A549 (cell line): ENCODE measurements at regions not wholly inside any gene's neighbourhood (a gene's known extent, or its start where the extent isn't known, plus 50 kb on each side); places are given as distances from the start of the nearest gene placed in this dataset.

Experiments
- CTCF ChIP-seq: fragments of >200 bp; sonication (Bioruptor Twin); formaldehyde crosslinking; IDR thresholded peaks from 3 replicates; pipeline ENCODE4 v1.5.1; 2016
- POLR2A ChIP-seq: IDR thresholded peaks from 2 replicates; pipeline ENCODE4 v1.6.1; 2012; ENCODE audit warnings: mild to moderate bottlenecking, low read length
- RAD21 ChIP-seq, 2 experiments: fragments of >200 bp in 1 of 2; sonication (Bioruptor Twin) in 1 of 2; formaldehyde crosslinking in 1 of 2; IDR thresholded peaks in 1 of 2; conservative IDR thresholded peaks in 1 of 2; 2 replicates in 1 of 2; 3 replicates in 1 of 2; pipeline ENCODE4 v1.6.1; 2012 to 2018; ENCODE audit warnings: inconsistent platforms in 1 of 2

GRCh38 chr3:102057781-102058421 lies 208.6 kb downstream of the NFKBIZ start:
- TF ChIP-seq RAD21 (conservative IDR thresholded peaks at IDR 0.05 in 1 of 2, IDR thresholded peaks at IDR 0.05 in 1 of 2) (no peak), POLR2A (no peak), CTCF (no peak)
